GM19023 (cell line): ENCODE measurements at regions not wholly inside any gene's neighbourhood (a gene's known extent, or its start where the extent isn't known, plus 50 kb on each side); places are given as distances from the start of the nearest gene placed in this dataset.
A peak's percentile ranks its signal among the peaks of the same experiment; 100 is the strongest.

ENCODE experiments used
- ATAC-seq: cut with Tn5 transposase; IDR thresholded peaks from one replicate; pipeline ENCODE4 v1.9.1; 2021; ENCODE audit warnings: mild to moderate bottlenecking, moderate library complexity; ENCODE audit not compliant: unreplicated experiment

- ATAC-seq, result no peak
Observed at GRCh38 chr13:82739881-82740280, 1142.4 kb downstream of the SLITRK1 start.

GRCh38 chr13:82729401-82729800 lies 1152.9 kb downstream of the SLITRK1 start:
- ATAC-seq, result no peak

- no peak for ATAC-seq
Observed at GRCh38 chr13:82720986-82721385, 1161.3 kb downstream of the SLITRK1 start.

GRCh38 chr13:82719987-82720386 lies 1162.3 kb downstream of the SLITRK1 start:
- ATAC-seq, result no peak

- ATAC-seq, result no peak
Observed at GRCh38 chr13:82717249-82717648, 1165.0 kb downstream of the SLITRK1 start.

- no peak for ATAC-seq
Observed at GRCh38 chr13:82713687-82714405, 1168.4 kb downstream of the SLITRK1 start.

GRCh38 chr13:82702513-82702912 lies 1179.8 kb downstream of the SLITRK1 start:
- ATAC-seq, result no peak

- ATAC-seq, result no peak
Observed at GRCh38 chr13:82701020-82701419, 1181.3 kb downstream of the SLITRK1 start.

- no peak for ATAC-seq
Observed at GRCh38 chr13:82698941-82699340, 1183.3 kb downstream of the SLITRK1 start.

GRCh38 chr13:82698383-82698782 lies 1183.9 kb downstream of the SLITRK1 start:
- ATAC-seq, result no peak

GRCh38 chr13:82693607-82694006 lies 1188.7 kb downstream of the SLITRK1 start:
- ATAC-seq, result no peak

- ATAC-seq, result peak; percentile 74
Observed at GRCh38 chr13:82688400-82688994, 1193.8 kb downstream of the SLITRK1 start.

GRCh38 chr13:82687884-82688283 lies 1194.4 kb downstream of the SLITRK1 start:
- no peak for ATAC-seq

GRCh38 chr13:82681535-82681934 lies 1200.7 kb downstream of the SLITRK1 start:
- ATAC-seq, result no peak

- ATAC-seq, result no peak
Observed at GRCh38 chr13:82678052-82678451, 1204.2 kb downstream of the SLITRK1 start.

GRCh38 chr13:82675024-82675423 lies 1207.2 kb downstream of the SLITRK1 start:
- no peak for ATAC-seq

- no peak for ATAC-seq
Observed at GRCh38 chr13:82674546-82674945, 1207.7 kb downstream of the SLITRK1 start.

- no peak for ATAC-seq
Observed at GRCh38 chr13:82672248-82672647, 1210.0 kb downstream of the SLITRK1 start.

GRCh38 chr13:82664183-82664582 lies 1218.1 kb downstream of the SLITRK1 start:
- ATAC-seq, result no peak

- ATAC-seq, result no peak
Observed at GRCh38 chr13:82661126-82661525, 1221.1 kb downstream of the SLITRK1 start.

- ATAC-seq, result no peak
Observed at GRCh38 chr13:82658811-82659210, 1223.5 kb downstream of the SLITRK1 start.

GRCh38 chr13:82657471-82657870 lies 1224.8 kb downstream of the SLITRK1 start:
- no peak for ATAC-seq
